ENCODE measurements at regions not wholly inside any gene's neighbourhood (a gene's known extent, or its start where the extent isn't known, plus 50 kb on each side); places are given as distances from the start of the nearest gene placed in this dataset.

GRCh38 chr10:55374060-55374459 is 573.0 kb upstream of the PCDH15 start:
- H3K4me3 ChIP-seq (replicated peaks; ENCODE audit: insufficient read depth, low read length), result no peak overlapping the region
- TF ChIP-seq REST (IDR thresholded peaks at IDR 0.05; ENCODE audit: insufficient replicate concordance, low read depth) (no peak), CTCF (IDR thresholded peaks at IDR 0.05; ENCODE audit: insufficient read depth, low read length) (no peak), GABPA (IDR thresholded peaks at IDR 0.05; ENCODE audit: low read depth) (no peak), SPI1 (IDR thresholded peaks at IDR 0.05; ENCODE audit: borderline replicate concordance, low read depth) (no peak), POLR2AphosphoS5 (IDR thresholded peaks at IDR 0.05; ENCODE audit: low read depth) (no peak)
- no peaks in the 10 kb centered on the region for H3K27me3 ChIP-seq (ENCODE audit: insufficient read depth, poor library complexity, severe bottlenecking)
- no peak for DNase-seq (ENCODE audit: low read depth in 1 of 2, low spot score in 1 of 2)
- no peak overlapping the region for H3K27ac ChIP-seq (replicated peaks)

GRCh38 chr10:55369670-55370420 is 568.8 kb upstream of the PCDH15 start:
- no peak overlapping the region for H3K4me3 ChIP-seq (replicated peaks; ENCODE audit: insufficient read depth, low read length)
- no peaks in the 10 kb centered on the region for H3K27me3 ChIP-seq (ENCODE audit: insufficient read depth, poor library complexity, severe bottlenecking)
- no peak overlapping the region for H3K27ac ChIP-seq (replicated peaks)
- TF ChIP-seq POLR2AphosphoS5 (IDR thresholded peaks at IDR 0.05; ENCODE audit: low read depth), result no peak
- TF ChIP-seq CTCF (IDR thresholded peaks at IDR 0.05; ENCODE audit: insufficient read depth, low read length), result no peak
- TF ChIP-seq GABPA (IDR thresholded peaks at IDR 0.05; ENCODE audit: low read depth), result no peak
- no peak for TF ChIP-seq SPI1 (IDR thresholded peaks at IDR 0.05; ENCODE audit: borderline replicate concordance, low read depth)
- no peak for TF ChIP-seq REST (IDR thresholded peaks at IDR 0.05; ENCODE audit: insufficient replicate concordance, low read depth)
- no peak for DNase-seq (ENCODE audit: low read depth in 1 of 2, low spot score in 1 of 2)

- H3K27me3 ChIP-seq (ENCODE audit: insufficient read depth, poor library complexity, severe bottlenecking), result no peaks in the 10 kb centered on the region
- TF ChIP-seq CTCF (IDR thresholded peaks at IDR 0.05; ENCODE audit: insufficient read depth, low read length) (no peak), POLR2AphosphoS5 (IDR thresholded peaks at IDR 0.05; ENCODE audit: low read depth) (no peak), SPI1 (IDR thresholded peaks at IDR 0.05; ENCODE audit: borderline replicate concordance, low read depth) (no peak), GABPA (IDR thresholded peaks at IDR 0.05; ENCODE audit: low read depth) (no peak)
- no peak overlapping the region for H3K4me3 ChIP-seq (replicated peaks; ENCODE audit: insufficient read depth, low read length)
- no peak for DNase-seq (ENCODE audit: low read depth in 1 of 2, low spot score in 1 of 2)
- no peak overlapping the region for H3K27ac ChIP-seq (replicated peaks)
Observed at GRCh38 chr10:55368467-55368866, 567.4 kb upstream of the PCDH15 start.

Measured in HL-60 (cell line).